ENCODE measurements at regions not wholly inside any gene's neighbourhood (a gene's known extent, or its start where the extent isn't known, plus 50 kb on each side); places are given as distances from the start of the nearest gene placed in this dataset.

DNA sequence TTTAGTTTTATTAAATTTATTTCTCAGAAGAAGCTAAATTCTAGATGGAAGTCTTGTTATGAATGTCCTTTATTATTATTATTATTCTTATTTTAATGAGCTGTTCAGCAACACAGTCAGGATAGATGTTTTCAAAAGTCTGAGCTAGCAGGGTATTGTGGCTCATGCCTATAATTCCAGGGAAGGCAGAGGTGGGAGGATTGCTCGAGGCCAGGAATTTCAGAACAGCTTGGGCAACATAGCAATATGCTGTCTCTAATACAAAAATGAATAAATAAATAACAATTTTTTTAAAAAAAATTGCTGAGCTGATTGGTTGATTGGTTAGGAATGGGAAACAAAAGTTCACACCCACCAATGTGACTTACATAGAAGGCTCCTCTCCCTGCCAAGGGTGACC is 274.1 kb upstream of the CYRIA start:
- no peak for DNase-seq (ENCODE audit: low spot score)
- 74% methylated on average over 1 of the region's 1 CpG for WGBS (ENCODE audit: low lambda C conversion rate, missing lambda C conversion rate)
- Histone ChIP-seq H2AFZ (no peak overlapping the region), H3K4me1 (ENCODE audit: insufficient read depth) (no peaks in the 10 kb centered on the region), H3K27ac (no peak overlapping the region), H3K9me2 (replicated peaks; ENCODE audit: insufficient read depth) (no peaks in the 10 kb centered on the region), H3K79me2 (no peaks in the 10 kb centered on the region), H3K4me3 (no peak overlapping the region), H3K4me2 (no peak overlapping the region), H3K36me3 (replicated peaks; ENCODE audit: insufficient read depth, low read depth) (no peaks in the 10 kb centered on the region), H4K20me1 (ENCODE audit: insufficient read depth, poor library complexity, severe bottlenecking) (no peaks in the 10 kb centered on the region), H3K9me3 (ENCODE audit: low read depth) (no peaks in the 10 kb centered on the region), H3K27me3 (no peaks in the 10 kb centered on the region)
- TF ChIP-seq EZH2phosphoT487 (IDR thresholded peaks at IDR 0.05; ENCODE audit: low read depth, severe bottlenecking, unreplicated experiment) = no peak

DNA sequence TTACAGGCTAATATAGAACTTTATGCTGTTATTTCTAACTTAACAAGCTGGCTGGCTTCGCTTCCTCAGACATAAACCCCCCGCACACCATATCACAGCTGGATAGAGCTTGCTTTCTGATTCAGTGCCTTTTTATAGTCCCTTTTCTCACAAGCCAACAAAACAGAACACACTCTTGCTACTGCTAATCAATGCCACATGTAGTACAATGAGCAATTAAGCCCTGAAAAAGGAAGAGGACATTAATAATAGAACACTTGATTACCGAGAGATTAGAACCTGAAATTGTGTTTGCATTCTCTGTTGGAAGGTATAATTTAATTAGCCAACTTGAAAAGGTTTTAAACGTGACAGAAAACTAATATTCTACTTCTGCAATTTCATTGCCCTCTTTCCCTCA is 267.7 kb upstream of the CYRIA start:
- Histone ChIP-seq H2AFZ (no peak overlapping the region), H3K9me3 (ENCODE audit: low read depth) (no peaks in the 10 kb centered on the region), H4K20me1 (ENCODE audit: insufficient read depth, poor library complexity, severe bottlenecking) (no peaks in the 10 kb centered on the region), H3K27me3 (no peaks in the 10 kb centered on the region), H3K79me2 (no peaks in the 10 kb centered on the region), H3K36me3 (replicated peaks; ENCODE audit: insufficient read depth, low read depth) (no peaks in the 10 kb centered on the region), H3K4me2 (no peak overlapping the region), H3K9me2 (replicated peaks; ENCODE audit: insufficient read depth) (no peaks in the 10 kb centered on the region), H3K4me1 (ENCODE audit: insufficient read depth) (no peaks in the 10 kb centered on the region), H3K27ac (no peak overlapping the region), H3K4me3 (no peak overlapping the region)
- no peak for DNase-seq (ENCODE audit: low spot score)
- TF ChIP-seq, protein P1, sequence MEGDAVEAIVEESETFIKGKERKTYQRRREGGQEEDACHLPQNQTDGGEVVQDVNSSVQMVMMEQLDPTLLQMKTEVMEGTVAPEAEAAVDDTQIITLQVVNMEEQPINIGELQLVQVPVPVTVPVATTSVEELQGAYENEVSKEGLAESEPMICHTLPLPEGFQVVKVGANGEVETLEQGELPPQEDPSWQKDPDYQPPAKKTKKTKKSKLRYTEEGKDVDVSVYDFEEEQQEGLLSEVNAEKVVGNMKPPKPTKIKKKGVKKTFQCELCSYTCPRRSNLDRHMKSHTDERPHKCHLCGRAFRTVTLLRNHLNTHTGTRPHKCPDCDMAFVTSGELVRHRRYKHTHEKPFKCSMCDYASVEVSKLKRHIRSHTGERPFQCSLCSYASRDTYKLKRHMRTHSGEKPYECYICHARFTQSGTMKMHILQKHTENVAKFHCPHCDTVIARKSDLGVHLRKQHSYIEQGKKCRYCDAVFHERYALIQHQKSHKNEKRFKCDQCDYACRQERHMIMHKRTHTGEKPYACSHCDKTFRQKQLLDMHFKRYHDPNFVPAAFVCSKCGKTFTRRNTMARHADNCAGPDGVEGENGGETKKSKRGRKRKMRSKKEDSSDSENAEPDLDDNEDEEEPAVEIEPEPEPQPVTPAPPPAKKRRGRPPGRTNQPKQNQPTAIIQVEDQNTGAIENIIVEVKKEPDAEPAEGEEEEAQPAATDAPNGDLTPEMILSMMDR (IDR thresholded peaks at IDR 0.05; ENCODE audit: poor library complexity) = no peak
- TF ChIP-seq EZH2phosphoT487 (IDR thresholded peaks at IDR 0.05; ENCODE audit: low read depth, severe bottlenecking, unreplicated experiment) (no peak), EZH2 (IDR thresholded peaks at IDR 0.05; ENCODE audit: borderline replicate concordance) (no peak)
- WGBS (ENCODE audit: low lambda C conversion rate, missing lambda C conversion rate) = 54% methylated on average over 4 of the region's 4 CpGs

GRCh38 chr2:16932826-16933225 is 267.2 kb upstream of the CYRIA start:
- Histone ChIP-seq H3K4me3 (no peak overlapping the region), H3K27ac (no peak overlapping the region), H3K4me1 (ENCODE audit: insufficient read depth) (no peaks in the 10 kb centered on the region), H3K27me3 (no peaks in the 10 kb centered on the region), H3K36me3 (replicated peaks; ENCODE audit: insufficient read depth, low read depth) (no peaks in the 10 kb centered on the region), H2AFZ (no peak overlapping the region), H4K20me1 (ENCODE audit: insufficient read depth, poor library complexity, severe bottlenecking) (no peaks in the 10 kb centered on the region), H3K79me2 (no peaks in the 10 kb centered on the region), H3K9me2 (replicated peaks; ENCODE audit: insufficient read depth) (no peaks in the 10 kb centered on the region), H3K4me2 (no peak overlapping the region), H3K9me3 (ENCODE audit: low read depth) (no peaks in the 10 kb centered on the region)
- TF ChIP-seq EZH2 (IDR thresholded peaks at IDR 0.05; ENCODE audit: borderline replicate concordance) = no peak
- TF ChIP-seq, protein P1 (IDR thresholded peaks at IDR 0.05; ENCODE audit: poor library complexity) = no peak
- no peak for TF ChIP-seq EZH2phosphoT487 (IDR thresholded peaks at IDR 0.05; ENCODE audit: low read depth, severe bottlenecking, unreplicated experiment)
- WGBS (ENCODE audit: low lambda C conversion rate, missing lambda C conversion rate) = 63% methylated on average over 3 of the region's 3 CpGs
- no peak for DNase-seq (ENCODE audit: low spot score)

DNA sequence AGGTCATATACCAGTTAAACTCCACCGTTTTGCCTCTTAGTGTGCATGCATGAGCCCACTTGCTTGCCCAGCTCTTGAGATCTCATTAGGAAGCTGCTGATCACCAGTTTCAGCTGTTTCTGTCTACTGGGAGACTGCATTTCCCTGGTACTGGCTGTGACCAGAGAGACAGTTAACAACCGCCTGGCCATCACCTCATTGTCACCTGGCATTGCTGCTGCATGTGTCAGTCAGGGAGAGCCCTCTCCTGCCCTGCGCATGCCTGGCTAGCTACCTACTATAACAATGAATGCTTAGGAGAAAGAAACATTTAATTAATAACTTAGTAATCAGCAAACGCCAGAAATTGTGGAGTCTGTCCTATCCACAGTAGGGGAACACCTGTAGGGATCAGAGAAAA is 265.8 kb upstream of the CYRIA start:
- Histone ChIP-seq H3K4me3 (no peak overlapping the region), H3K4me1 (ENCODE audit: insufficient read depth) (no peaks in the 10 kb centered on the region), H3K9me3 (ENCODE audit: low read depth) (no peaks in the 10 kb centered on the region), H3K27me3 (no peaks in the 10 kb centered on the region), H3K36me3 (replicated peaks; ENCODE audit: insufficient read depth, low read depth) (no peaks in the 10 kb centered on the region), H2AFZ (no peak overlapping the region), H4K20me1 (ENCODE audit: insufficient read depth, poor library complexity, severe bottlenecking) (no peaks in the 10 kb centered on the region), H3K4me2 (no peak overlapping the region), H3K27ac (no peak overlapping the region), H3K79me2 (no peaks in the 10 kb centered on the region), H3K9me2 (replicated peaks; ENCODE audit: insufficient read depth) (no peaks in the 10 kb centered on the region)
- TF ChIP-seq, protein P1 (IDR thresholded peaks at IDR 0.05; ENCODE audit: poor library complexity) = no peak
- no peak for TF ChIP-seq EZH2phosphoT487 (IDR thresholded peaks at IDR 0.05; ENCODE audit: low read depth, severe bottlenecking, unreplicated experiment)
- TF ChIP-seq EZH2 (IDR thresholded peaks at IDR 0.05; ENCODE audit: borderline replicate concordance) = no peak
- DNase-seq (ENCODE audit: low spot score) = no peak
- WGBS (ENCODE audit: low lambda C conversion rate, missing lambda C conversion rate) = 77% methylated on average over 4 of the region's 4 CpGs

All from hepatocyte (in vitro differentiated cells).